Stimulated activated CD8-positive, alpha-beta memory T cell treated with anti-CD3 and anti-CD28 coated beads, Interleukin-12 subunit alpha, Interleukin-12 subunit beta, amount 100 ng/mL, for 1 hour (primary cell): ENCODE measurements at regions not wholly inside any gene's neighbourhood (a gene's known extent, or its start where the extent isn't known, plus 50 kb on each side); places are given as distances from the start of the nearest gene placed in this dataset.
"Not testable (repeated sequence)": the region's sequence is repeated elsewhere in the genome, so short reads cannot be mapped to it uniquely, and the experiment has no call there.

Experiments used
- DNase-seq: peaks from one replicate; pipeline ENCODE4 v3.0.0-alpha.2; 2020; ENCODE audit warnings: low read depth

DNA sequence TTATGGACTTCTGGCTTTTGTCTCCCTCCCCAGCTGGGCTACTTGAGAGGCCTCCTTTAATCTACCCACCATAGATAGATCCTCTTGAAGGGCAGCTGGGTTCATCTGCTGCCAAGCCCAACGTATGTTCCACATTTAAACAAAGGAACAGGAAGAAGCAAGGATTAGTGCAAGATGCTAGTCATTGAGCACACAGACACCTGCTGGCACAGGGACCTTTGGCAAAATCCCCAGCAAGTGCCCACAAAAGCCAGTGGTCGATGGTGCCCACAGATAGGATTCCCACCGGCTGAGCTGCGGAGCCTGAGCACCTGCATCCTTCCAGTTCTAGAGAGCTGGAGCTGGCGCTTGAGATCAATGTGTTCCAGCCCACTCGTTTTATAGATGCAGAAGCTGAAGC lies 57.7 kb upstream of the SHB start:
- DNase-seq, result no peak

DNA sequence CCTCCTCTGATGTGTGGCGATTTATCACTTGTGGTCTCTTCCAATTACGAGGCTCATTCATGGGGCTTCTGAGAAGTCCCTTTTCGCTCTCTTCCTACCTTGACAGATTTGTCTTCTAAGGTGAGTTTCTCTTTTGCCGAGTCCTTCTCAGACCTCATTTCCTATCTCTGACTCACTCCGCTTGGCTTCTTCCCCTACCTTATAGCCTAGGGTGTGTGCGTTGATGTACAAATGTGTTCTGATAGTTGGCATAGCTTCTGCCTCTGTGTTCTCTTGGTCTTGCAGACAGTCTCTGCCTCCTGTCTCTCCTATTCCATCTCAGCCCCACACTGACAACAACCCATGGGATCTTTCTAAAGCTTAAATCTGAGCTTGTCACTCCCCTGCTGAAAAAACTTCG lies 56.9 kb upstream of the SHB start:
- DNase-seq, result no peak

DNA sequence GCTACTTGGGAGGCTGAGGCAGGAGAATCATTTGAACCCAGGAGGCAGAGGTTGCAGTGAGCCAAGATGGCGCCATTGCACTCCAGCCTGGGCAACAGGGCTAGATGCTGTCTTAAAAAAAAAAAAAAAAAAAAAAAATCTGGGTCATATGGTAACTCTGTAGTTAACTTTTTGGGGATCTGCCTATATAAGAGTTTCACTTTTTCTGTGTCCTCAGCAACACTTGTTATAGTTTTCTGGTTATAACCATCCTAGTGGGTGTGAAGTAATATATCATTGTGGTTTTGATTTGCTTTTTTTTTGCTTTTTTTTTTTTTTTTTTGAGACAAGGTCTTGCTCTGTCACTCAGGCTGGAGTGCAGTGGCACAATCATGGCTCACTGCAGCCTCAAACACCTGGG lies 54.3 kb upstream of the SHB start:
- not testable (repeated sequence) for DNase-seq

DNA sequence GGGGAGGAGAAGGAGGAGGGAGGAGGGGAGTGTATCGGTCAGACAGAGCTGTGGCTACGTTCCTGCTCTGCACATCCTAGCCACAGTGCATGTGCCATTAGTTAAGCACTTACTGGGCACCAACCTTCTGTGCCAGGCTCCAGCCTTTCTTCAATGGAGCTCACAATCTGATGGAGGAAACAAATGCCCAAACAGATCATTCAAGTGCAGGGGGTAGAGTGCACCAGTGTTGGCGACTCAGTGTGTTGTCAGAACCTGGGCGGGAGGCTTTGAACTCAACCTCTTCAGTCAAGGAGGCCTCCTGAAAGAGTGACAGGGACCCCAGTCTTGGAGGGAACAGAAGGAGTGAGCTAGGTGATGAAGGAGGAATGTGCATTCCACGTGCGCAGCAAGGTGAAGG lies 51.9 kb upstream of the SHB start:
- no peak for DNase-seq

DNA sequence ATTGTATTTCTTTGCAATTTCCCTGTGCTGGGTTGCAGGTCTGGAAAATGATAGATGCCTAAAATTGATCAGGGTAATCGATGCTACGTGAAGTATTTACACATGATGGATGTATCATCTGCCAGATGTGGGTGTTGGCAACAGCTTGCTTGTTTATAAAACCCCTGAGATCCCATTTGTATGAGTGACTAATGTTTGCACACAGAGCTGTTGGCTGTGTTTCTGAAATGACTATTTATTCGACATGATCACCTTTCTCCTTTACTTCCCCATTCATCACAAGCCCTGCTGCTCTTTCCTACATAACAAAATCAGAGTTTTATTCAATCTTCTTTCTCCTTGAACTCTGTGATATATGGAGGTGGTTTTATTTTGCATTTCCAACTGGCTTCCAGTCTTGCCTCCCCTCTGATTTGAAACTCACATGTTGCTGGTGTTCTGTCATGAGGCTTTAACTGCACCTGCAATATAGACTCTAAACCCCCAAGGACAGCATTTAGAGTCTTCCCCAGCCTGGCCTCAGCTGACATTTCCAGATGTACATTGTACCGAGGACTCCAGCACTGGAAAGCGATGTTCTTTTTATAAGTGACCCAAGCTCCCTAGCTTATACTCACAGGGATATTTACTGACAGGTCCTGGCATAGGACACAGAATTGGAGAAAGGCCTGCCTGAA lies 50.7 kb upstream of the SHB start:
- no peak for DNase-seq

DNA sequence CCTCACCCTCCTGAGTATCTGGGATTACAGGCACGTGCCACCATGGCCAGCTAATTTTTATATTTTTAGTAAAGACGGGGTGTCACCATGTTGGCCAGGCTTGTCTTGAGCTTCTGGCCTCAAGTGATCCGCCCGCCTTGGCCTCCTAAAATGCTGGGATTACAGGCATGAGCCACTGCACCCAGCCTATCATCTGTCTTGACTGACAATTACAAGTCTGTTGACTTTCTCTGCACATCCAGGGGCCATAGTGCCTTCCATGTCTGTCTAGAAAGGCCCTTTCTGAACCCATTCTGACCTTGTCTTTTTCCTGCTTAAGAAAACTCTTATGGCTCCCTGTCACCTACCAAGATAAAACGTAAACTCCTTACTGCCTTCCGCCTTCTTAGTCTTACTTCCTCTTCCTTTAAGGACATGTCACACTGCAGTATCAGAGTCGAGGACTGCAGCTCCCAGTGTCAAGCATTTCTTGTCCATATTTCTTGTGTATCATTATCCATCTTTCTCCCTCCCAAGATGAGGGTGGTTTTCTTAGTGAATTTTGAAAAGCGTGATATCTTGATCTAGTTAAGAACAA lies 49.9 kb upstream of the SHB start:
- DNase-seq, result no peak
